Heart left ventricle (tissue), 13 donors: ENCODE measurements at regions not wholly inside any gene's neighbourhood (a gene's known extent, or its start where the extent isn't known, plus 50 kb on each side); places are given as distances from the start of the nearest gene placed in this dataset.

Experiments
- POLR2A ChIP-seq, 2 donors: fragments of 450-650 bp; IDR thresholded peaks; one replicate each; pipeline ENCODE4 v1.6.1; 2017; ENCODE audit warnings: antibody characterized with exemption in 2 of 2, mild to moderate bottlenecking in 2 of 2, moderate library complexity in 2 of 2
- TF ChIP-seq, protein P1 (sequence below), 12 donors: fragments of 200-600 bp; sonication (generic) in 4 of 12; IDR thresholded peaks; one replicate each; pipeline versions ENCODE4 v1.5.0 to v1.8.0; 2018 to 2022; ENCODE audit warnings: antibody characterized with exemption in 12 of 12, mild to moderate bottlenecking in 5 of 12
- donor health status: ischemic (EF 13 %, LVEDD 7.1; RV severe dilation, severe dysfunction).
- donor health status: DM: no; HTN: yes; CAD: no.
- donor health status: DM: no; HTN: no; CAD: no.
- donor health status: ischemic (EF 25% LVEDD 6.9; RV normal size, moderate dysfunction).
- donor health status: ischemic (EF 25% LVEDD 5.7; RV mildly dilated, moderate dysfunction).
- donor health status: ischemic (EF 35%, LVEDD 5.7; RV mildly dilated, moderate dysfunction).
- donor health status: nonischemic (EF 11% LVEDD 7.7; RV severe dilation, severe dysfunction).
- donor health status: DM: yes; HTN: yes; CAD: no.
- donor health status: PGD.
- donor health status: ischemic (EF 29% LVEDD 5.4; RV normal size, mild dysfunction).
- donor health status: nonischemic (EF 23%, LVEDD 6.1; RV moderate dilation, normal function).

- TF ChIP-seq, protein P1, sequence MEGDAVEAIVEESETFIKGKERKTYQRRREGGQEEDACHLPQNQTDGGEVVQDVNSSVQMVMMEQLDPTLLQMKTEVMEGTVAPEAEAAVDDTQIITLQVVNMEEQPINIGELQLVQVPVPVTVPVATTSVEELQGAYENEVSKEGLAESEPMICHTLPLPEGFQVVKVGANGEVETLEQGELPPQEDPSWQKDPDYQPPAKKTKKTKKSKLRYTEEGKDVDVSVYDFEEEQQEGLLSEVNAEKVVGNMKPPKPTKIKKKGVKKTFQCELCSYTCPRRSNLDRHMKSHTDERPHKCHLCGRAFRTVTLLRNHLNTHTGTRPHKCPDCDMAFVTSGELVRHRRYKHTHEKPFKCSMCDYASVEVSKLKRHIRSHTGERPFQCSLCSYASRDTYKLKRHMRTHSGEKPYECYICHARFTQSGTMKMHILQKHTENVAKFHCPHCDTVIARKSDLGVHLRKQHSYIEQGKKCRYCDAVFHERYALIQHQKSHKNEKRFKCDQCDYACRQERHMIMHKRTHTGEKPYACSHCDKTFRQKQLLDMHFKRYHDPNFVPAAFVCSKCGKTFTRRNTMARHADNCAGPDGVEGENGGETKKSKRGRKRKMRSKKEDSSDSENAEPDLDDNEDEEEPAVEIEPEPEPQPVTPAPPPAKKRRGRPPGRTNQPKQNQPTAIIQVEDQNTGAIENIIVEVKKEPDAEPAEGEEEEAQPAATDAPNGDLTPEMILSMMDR (IDR thresholded peaks at IDR 0.05), result no peak
- no peak for TF ChIP-seq POLR2A (IDR thresholded peaks at IDR 0.05)
Observed at GRCh38 chr6:4270776-4271175, 135.4 kb upstream of the ECI2 start.
